Neural cell (in vitro differentiated cells): ENCODE measurements at regions not wholly inside any gene's neighbourhood (a gene's known extent, or its start where the extent isn't known, plus 50 kb on each side); places are given as distances from the start of the nearest gene placed in this dataset.

Experiments used
- CTCF ChIP-seq: fragments of 450-650 bp; IDR thresholded peaks from 2 replicates; pipeline ENCODE4 v1.5.1; 2014; ENCODE audit warnings: antibody characterized with exemption, mild to moderate bottlenecking, moderate library complexity; ENCODE audit not compliant: poor library complexity, severe bottlenecking
- EZH2 ChIP-seq: fragments of 200-600, 300-800 bp; shearing (Covaris generic), sonication (generic); IDR thresholded peaks from 2 replicates; pipeline ENCODE4 v1.6.1; 2014; ENCODE audit warnings: antibody characterized with exemption, low read length, borderline replicate concordance, mild to moderate bottlenecking; ENCODE audit not compliant: insufficient read depth, poor library complexity, severe bottlenecking
- MXI1 ChIP-seq: fragments of 450-650 bp; conservative IDR thresholded peaks from 2 replicates; pipeline ENCODE4 v1.6.1; 2014; ENCODE audit warnings: antibody characterized with exemption, mild to moderate bottlenecking; ENCODE audit not compliant: poor library complexity, severe bottlenecking
- POLR2AphosphoS5 ChIP-seq: IDR thresholded peaks from 2 replicates; pipeline ENCODE4 v1.6.1; 2012
- RAD21 ChIP-seq: fragments of 450-650 bp; conservative IDR thresholded peaks from 2 replicates; pipeline ENCODE4 v1.6.1; 2014; ENCODE audit warnings: antibody characterized with exemption, mild to moderate bottlenecking, moderate library complexity
- SMC3 ChIP-seq: fragments of 450-650 bp; conservative IDR thresholded peaks from 2 replicates; pipeline ENCODE4 v1.6.1; 2014; ENCODE audit warnings: antibody characterized with exemption, mild to moderate bottlenecking, moderate library complexity; ENCODE audit not compliant: poor library complexity
- TAF1 ChIP-seq: IDR thresholded peaks from 2 replicates; pipeline ENCODE4 v1.6.1; 2012; ENCODE audit warnings: low read depth

GRCh38 chr5:31131381-31131891 lies 62.0 kb upstream of the CDH6 start:
- TF ChIP-seq TAF1, result no peak
- TF ChIP-seq CTCF, result no peak
- TF ChIP-seq SMC3, result no peak
- no peak for TF ChIP-seq POLR2AphosphoS5
- no peak for TF ChIP-seq MXI1
- TF ChIP-seq RAD21, result no peak
- TF ChIP-seq EZH2, result no peak
